Astrocyte (in vitro differentiated cells and primary cell): ENCODE measurements at regions not wholly inside any gene's neighbourhood (a gene's known extent, or its start where the extent isn't known, plus 50 kb on each side); places are given as distances from the start of the nearest gene placed in this dataset.

Source experiments
- CTCF ChIP-seq: IDR thresholded peaks from 2 replicates; pipeline ENCODE4 v1.5.1; 2011; ENCODE audit warnings: low read depth, mild to moderate bottlenecking, inconsistent platforms, low read length, moderate library complexity; ENCODE audit not compliant: insufficient read depth
- EZH2 ChIP-seq: IDR thresholded peaks from 2 replicates; pipeline ENCODE4 v1.6.1; 2012; ENCODE audit warnings: mild to moderate bottlenecking, low read length, inconsistent platforms; ENCODE audit not compliant: insufficient read depth

- TF ChIP-seq CTCF (no peak), EZH2 (no peak)
Measured at GRCh38 chr9:36760667-36761420, 188.1 kb downstream of the MELK start.
